HG03159 (cell line): ENCODE measurements at regions not wholly inside any gene's neighbourhood (a gene's known extent, or its start where the extent isn't known, plus 50 kb on each side); places are given as distances from the start of the nearest gene placed in this dataset.
"Not testable (repeated sequence)": the region's sequence is repeated elsewhere in the genome, so short reads cannot be mapped to it uniquely, and the experiment has no call there.

ENCODE experiments used
- ATAC-seq: cut with Tn5 transposase; IDR thresholded peaks from one replicate; pipeline ENCODE4 v1.9.1; 2021; ENCODE audit warnings: mild to moderate bottlenecking, moderate library complexity; ENCODE audit not compliant: unreplicated experiment

DNA sequence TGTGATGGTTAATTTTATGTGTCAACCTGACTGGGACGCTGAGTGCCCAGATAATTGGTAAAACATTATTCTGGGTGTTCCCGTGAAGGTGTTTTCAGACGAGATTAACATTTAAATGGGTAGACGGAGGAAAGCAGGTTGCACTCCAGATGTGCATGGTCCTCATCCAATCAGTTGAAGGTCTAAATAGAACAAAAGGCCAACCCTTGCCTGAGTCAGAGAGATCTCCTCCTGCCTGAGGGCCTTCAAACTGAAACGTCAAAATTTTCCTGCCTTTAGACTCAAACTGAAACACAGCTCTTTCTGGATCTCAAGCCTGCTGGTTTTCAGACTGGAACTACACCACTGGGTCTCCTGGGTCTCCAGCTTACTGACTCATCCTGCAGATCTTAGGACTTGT, 73.5 kb downstream of the NPIPA8 start:
- ATAC-seq = not testable (repeated sequence)

DNA sequence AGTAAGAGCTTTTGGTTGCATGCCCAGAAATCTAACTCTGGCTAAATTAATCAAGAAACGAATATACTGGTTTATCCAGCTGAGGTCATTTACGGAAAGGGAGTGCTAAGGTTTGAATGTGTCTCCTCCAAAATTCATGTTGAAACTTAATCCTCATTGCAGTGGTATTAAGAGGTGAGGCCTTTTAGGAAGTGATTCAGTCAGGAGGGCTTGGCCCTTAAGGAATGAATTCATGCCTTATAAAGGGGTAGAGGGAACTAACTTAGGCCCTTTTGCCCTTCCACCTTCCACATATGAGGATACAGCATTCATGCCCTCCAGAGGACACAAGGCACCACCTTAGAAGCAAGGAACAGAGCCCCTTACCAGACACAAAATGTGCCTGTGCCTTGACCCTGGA, 74.7 kb downstream of the NPIPA8 start:
- not testable (repeated sequence) for ATAC-seq

DNA sequence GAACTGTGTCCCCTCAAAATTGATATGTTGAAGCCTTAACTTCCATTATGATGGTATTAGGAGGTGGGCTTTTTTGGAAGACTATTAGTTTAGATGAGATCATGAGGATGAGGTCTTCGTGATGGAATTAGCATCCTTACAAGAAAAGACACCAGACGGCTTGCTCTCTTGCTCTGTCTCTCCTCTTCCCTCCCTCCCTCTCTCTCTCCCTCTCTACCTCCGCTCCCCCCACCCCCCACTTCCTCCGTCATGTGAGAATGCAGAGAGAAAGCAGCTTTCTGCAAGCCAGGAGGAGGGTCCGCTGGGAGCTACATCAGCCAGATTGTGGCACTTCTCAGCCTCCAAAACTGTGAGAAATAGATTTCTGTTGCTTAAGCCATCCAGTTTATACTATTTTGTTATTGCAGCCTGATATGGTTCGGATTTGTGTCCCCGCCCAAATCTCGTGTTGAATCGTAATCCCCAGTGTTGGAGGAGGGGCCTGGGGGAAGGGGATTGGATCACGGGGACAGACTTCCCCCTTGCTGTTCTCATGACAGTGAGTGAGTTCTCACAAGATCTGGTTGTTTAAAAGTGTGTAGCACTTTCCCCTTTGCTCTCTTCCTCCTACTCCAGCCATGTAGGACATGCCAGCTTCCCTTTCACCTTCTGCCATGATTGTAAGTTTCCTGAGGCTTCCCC, 76.9 kb downstream of the NPIPA8 start:
- not testable (repeated sequence) for ATAC-seq

DNA sequence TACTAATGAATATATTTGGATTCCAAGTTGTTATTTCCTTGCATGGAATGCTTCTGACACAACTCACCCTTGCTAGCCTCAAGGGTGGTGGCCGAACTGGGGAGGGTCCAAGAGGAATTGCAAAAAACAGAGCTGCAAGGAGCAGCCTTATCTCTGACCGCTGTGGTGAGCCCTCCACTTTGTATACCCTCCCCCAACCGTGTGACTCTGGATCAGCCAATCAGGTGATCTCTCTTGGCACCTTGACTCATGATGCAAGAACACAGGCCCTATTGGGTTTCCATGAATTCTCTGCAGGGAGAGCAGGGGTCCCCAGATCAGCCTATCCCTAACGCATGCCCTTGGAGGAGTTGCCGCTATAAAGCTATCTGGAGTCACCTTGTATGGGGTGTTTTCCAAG, 83.6 kb downstream of the NPIPA8 start:
- ATAC-seq = not testable (repeated sequence)

DNA sequence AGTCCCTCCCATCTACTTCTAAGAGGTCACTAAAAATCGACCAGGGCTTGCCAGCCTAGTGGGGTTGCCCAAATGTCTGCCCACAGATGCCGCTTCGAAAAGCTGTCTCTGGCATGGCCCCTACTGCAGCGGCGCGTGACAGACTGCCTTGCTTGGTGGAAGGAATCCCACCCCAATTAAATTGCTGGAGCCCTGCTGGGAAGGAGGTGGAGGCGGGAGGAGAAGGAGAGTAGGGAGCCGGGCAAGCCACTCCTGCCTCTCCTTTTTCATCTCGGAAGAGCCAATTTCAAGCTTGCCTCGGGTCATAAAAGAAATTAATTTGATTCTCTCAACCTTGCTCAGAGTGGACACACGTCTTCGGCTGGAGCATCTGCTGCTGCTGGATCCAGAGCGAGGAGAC, 106.0 kb downstream of the NPIPA8 start:
- not testable (repeated sequence) for ATAC-seq

DNA sequence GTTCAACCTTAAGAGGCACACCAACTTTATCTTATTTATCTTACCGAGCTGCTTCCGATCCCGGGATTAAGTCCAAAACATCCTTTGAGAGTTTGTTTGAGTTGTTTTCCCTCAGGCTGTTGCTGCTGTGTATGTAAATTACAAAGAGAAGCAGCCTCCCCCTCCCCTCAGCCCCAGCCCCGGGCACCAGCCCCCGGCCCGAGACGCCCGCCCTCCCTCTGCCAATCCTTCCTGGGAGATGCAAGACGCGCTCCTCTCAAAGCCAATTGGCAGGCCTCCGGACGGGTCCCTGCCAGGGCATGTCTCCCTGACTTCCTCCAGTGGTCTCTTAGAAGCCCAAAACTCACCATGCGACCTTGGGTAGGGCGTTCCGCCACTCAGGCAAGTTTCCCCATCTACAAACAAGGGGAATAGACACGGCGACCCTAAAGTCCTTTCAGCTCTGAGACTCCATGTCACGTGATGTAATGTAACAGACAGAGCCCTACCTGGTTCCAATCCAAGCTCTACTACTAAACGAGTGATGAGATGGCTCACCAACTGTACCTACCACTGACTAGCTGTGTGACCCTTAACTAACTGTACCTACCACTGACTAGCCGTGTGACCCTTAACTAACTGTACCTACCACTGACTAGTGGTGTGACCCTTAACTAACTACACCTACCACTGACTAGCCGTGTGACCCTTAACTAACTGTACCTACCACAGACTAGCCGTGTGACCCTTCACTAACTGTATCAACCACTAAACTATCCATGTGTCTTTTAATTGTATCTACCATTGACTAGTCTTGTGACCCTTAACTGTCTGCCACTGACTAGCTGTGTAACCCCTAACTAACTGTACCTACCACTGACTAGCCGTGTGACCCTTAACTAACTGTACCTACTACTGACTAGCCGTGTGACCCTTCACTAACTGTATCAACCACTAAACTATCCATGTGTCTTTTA, 114.2 kb downstream of the NPIPA8 start:
- ATAC-seq = not testable (repeated sequence)

DNA sequence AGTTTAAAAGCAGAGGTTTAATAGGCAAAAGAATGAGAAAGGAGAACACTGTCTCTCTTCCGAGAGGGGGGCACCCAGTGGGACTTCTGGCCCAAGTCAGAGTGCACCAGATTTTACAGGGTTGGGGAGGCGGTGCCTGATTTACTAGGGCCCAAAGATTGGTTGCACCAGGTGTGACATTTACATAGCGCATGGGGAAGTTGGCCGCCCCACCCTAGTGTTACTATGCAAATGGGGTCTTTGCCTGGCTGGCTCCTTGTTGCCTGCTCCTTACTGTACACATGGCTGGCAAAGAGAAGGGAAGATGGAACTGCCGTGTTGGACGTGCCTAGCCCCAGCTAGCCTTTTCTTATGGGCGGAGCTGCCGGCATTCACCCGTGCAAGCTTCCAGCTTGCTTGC, 118.8 kb downstream of the NPIPA8 start:
- ATAC-seq = not testable (repeated sequence)

DNA sequence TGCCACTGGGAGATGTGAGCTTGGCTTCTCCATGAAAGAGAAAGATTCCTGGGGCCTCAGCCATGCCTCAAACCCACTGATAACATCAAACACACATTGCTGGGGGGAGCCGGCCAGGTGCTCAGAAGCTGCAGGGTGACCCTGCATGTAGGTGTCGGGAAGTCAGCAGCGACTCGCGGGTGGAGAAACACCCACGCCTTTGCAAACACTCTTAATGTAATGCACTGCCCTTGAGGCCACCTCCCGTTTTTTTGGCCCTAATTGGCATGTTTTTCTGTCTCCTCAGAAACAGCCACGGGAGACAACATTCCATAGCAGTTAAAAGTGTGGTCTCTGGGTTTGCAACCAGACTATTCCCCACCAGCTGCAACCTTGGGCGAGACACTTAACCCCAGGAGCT, 119.7 kb downstream of the NPIPA8 start:
- not testable (repeated sequence) for ATAC-seq

DNA sequence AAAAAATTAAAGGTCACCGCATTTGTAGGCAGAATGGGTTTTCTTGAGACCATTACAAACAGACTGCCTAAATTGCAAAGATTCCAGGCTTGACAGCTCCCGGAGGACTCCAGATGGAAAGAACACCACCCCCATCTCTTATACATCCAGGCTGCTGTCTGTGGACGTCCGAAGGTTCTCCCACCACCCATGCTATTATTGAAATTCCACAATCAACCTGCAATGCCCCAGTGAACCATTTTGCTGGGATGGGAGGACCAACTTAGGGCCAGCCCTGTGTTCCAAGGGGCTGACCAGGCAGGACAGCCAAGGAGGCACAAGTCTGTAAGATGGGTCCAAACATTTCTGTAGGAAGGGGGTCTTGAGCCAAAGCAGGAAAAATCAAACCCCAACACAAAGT, 122.7 kb downstream of the NPIPA8 start:
- ATAC-seq = not testable (repeated sequence)

DNA sequence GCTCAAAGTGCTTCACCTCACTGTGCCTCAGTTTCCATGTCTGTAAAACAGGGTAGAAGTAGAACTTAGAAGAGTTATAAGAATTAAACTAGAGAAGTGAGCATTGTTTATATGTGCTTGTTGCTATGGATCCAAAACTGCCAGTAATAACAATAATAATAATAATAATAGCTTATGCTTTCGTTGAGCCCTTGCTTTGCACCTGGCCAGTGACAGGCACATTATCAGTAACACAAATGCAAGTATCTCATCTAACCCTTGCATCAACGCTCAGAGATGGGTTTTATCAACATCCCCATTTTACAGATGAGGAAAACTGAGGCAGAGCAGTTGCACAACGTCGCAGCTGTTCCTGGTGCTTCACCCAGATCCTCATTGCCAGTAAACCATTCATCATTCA, 125.0 kb downstream of the NPIPA8 start:
- not testable (repeated sequence) for ATAC-seq

DNA sequence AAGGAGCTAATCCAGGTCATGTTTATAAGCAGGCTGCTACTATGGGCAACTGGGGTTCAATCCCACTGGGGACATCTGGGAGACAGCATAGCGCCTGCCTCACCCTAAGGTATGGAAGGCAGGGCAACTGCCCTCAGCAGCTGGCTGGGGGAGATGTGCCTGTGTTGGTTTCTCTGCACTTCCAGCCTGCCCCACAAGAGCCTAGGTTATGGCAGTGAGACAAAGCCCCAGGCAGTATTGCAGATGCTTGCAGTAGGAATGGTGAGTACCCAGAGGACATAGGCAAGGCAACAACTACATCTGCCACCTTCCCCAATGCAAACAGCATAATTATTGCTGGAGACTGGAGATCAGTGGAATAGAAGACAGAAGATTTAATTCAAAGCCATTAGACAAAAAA, 131.8 kb downstream of the NPIPA8 start:
- not testable (repeated sequence) for ATAC-seq

DNA sequence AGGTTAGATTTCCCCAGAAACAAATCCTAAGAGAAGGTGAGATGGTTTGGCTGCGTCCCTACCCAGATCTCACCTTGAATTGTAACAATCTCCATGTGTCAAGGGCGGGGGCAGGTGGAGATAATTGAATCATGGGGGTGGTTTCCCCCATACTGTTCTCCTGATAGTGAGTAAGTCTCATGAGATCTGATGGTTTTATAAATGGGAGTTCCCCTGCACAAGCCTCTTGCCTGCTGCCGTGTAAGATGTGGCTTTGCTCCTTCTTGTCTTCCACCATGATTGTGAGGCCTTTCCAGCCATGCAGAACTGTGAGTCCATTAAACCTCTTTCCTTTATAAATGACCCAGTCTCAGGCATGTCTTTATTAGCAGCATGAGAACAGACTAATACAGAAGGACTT, 132.2 kb downstream of the NPIPA8 start:
- ATAC-seq = not testable (repeated sequence)

DNA sequence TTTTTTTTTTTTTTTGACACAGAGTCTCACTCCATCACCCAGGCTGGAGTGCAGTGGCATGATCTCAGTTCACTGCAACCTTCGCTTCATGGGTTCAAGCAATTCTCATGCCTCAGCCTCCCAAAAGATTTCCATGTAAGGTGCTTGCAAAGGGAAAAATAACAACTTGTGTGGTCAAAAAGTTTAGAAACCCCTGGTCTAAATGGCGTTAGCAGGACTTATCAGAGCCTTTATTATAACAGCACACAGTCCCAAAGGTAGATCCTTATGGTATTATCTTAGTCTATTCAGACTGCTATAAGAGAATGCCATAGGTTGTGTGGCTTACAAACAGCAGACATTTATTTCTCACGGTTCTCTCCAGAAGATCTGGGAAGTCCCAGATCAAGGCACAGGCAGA, 135.0 kb downstream of the NPIPA8 start:
- ATAC-seq = not testable (repeated sequence)

DNA sequence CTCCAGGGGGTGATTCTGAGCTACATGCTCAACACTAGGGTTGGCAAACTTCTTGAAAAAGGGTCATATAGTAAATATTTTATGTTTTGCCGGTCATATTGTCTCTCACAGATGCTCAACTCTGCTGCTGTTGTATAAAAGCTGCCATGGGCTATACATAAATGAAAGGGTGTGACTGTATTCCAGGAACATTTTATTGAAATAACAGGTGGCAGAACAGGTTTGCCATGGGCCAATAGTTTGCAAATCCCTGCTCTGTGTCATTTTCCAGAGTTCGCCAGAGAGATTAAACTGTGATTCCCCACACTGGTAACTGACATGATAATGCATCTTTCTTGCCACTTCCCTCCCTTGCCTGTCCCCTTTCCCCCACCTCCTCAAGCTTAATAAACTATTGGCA, 144.1 kb downstream of the NPIPA8 start:
- ATAC-seq = not testable (repeated sequence)

DNA sequence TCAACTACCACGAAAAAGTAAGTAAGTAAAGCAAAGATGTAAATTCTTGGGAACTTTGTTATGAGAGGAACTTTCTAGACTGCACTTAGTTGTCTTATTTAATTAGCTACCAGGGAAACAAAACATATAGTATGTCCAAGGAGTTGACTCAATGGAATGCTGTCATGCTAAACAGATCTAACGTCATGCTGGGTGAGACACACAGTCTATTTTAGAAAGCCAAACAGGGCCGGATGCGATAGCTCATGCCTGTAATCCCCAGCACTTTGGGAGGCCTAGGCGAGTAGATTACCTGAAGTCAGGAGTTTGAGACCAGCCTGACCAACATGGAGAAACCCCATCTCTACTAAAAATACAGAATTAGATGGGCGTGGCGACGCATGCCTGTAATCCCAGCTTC, 146.4 kb downstream of the NPIPA8 start:
- not testable (repeated sequence) for ATAC-seq

DNA sequence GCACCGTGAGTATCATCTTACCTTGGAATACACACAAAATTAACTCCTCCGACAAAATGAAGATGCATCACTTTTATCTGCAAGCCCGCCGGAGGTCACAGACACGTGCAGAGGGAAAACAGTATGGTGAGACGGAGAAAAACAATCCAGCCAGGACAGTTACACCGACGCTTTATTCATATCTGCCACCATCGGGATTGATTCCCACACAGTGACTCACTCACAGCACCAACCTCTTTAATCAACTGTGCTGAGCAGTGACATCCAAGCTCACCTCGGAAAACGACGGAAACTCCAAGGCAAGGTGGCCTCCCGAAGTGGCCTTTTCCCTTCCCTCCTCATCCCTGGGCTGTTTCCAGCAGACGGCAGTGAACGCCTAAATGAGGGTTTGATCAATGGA, 151.8 kb downstream of the NPIPA8 start:
- ATAC-seq = not testable (repeated sequence)

DNA sequence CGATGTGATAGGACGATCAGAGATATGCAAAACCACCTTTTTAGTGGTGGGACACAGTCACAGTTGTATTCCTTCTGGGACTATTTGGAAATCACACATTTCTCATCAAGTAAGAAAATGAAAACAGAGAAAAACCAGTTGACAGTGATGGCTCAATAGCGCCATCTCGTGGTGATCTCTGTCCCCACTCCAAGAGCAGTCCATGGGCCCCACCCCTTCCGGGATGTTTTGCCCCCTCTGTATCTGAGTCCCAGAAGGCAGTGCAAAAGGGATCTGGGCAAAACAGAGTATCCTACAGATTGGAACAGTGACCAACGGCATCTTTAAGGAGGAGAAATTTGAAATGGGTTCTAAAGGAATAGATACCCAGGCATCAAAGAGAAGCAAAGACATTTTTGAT, 155.5 kb downstream of the NPIPA8 start:
- not testable (repeated sequence) for ATAC-seq

DNA sequence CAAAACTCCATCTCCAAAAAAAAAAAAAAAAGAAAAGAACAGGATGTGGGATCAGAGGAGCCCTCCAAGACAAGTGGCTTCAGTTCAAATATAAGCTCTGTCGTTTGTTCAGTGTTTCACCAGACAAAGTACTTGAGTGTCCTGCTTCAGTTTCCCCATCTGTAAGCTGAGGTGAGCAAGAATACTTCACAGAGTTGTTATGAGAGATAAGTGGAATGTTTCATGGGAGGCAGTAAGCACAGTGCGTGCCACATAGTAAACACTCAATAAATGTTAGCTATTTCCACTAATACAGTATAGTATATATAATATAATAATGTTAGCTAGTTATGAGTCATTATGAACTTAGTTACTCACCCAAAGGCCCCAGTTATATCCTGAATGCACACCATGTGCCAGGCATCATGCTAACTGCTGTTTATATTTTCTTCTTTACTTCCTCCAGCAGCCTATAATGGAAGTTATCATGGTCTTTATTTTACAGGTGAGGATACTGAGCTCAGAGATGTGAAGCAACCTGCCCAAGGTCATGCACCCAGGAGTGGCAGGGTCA, 162.5 kb downstream of the NPIPA8 start:
- not testable (repeated sequence) for ATAC-seq

DNA sequence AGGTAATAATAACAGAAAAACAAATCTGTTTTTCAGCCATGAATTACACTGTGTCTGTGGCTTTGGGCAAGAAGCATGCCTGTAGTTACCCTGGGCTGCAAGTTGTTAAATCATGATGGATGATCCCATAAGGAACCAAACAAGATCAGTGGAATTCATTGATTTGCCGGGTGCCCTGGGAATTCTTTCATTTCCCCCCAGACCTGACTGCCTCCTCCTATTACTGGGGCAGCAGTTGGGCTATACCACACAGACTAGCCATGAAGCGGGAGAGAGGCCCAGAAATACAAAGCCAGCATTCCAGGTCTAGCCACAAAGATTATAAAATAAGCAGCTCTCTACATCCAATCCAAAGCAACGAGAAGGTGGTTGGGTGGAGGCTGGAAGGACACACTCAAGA, 174.2 kb downstream of the NPIPA8 start:
- not testable (repeated sequence) for ATAC-seq

DNA sequence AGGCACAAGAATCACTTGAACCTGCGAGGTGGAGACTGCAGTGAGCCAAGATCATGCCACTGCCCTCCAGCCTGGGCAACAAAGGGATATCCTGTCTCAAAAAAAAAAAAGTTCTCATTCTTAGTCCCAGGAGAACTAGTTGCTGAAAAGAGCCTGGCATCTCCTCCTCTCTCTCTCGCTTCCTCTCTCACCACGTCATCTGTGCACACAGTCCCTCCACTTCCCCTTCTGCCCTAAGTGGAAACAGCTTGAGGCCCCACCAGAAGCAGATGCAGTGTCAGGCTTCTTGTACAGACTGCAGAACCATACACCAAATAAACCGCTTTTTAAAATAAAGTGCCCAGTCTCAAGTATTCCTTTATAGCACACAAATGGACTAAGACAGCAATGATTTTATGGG, 175.3 kb downstream of the NPIPA8 start:
- ATAC-seq = not testable (repeated sequence)

DNA sequence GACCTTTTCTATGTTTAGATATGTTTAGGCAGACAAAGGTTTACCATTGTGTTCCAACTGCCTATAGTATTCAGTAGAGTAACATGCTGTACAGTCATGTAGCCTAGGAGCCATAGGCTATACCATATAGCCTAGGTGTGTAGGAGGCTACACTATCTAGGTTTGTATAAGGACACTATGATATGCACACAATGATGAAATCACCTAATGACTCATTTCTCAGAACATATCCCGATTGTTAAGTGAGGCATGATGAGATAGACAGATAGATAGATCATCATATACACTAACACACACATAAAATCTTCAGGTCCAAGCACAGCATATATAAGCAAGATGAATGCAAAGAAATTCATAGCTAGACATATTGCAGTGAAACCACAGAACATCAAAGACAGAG, 177.4 kb downstream of the NPIPA8 start:
- not testable (repeated sequence) for ATAC-seq

DNA sequence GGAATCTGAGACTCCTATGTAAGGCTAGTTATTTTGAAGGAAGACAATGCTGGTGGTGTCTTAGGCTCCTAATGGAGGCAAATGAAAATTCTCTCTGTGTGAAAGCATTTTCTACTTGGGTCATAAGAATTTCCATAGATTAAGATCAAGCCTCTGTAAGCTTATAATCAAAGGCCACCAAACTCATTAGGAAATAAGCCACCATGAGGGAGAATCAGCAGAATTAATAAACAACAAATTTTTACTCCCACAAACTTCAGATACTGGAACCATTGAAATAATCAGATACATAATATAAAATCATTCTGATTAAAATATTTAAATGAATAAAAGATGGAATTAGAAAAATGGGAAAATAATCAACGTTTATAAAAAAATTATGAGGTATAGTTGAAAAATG, 178.7 kb downstream of the NPIPA8 start:
- not testable (repeated sequence) for ATAC-seq
